ENCODE measurements at regions not wholly inside any gene's neighbourhood (a gene's known extent, or its start where the extent isn't known, plus 50 kb on each side); places are given as distances from the start of the nearest gene placed in this dataset.

GRCh38 chr5:3212869-3213268 is 382.8 kb upstream of the IRX1 start:
- TF ChIP-seq CTCF (IDR thresholded peaks at IDR 0.05) (no peak), SMAD4 (CRISPR knock-in tag; IDR thresholded peaks at IDR 0.05) (no peak)

Data from WTC11 (cell line).